Common myeloid progenitor, CD34-positive (primary cell): ENCODE measurements at regions not wholly inside any gene's neighbourhood (a gene's known extent, or its start where the extent isn't known, plus 50 kb on each side); places are given as distances from the start of the nearest gene placed in this dataset.
"Not testable (repeated sequence)": the region's sequence is repeated elsewhere in the genome, so short reads cannot be mapped to it uniquely, and the experiment has no call there.

Source experiments
- CTCF ChIA-PET: fragments of 350-600 bp; sonication (Branson Sonifier 250); formaldehyde crosslinking; loops from one replicate; lab custom pipeline; 2021; ENCODE audit warnings: antibody characterized with exemption; lab: Charles Lee
- POLR2A ChIA-PET: fragments of 350-600 bp; sonication (Branson Sonifier 250); formaldehyde crosslinking; loops from one replicate; lab custom pipeline; 2021; ENCODE audit warnings: antibody characterized with exemption; lab: Charles Lee
- DNase-seq, 3 donors: peaks; one replicate each; pipeline versions ENCODE4 v3.0.0 to v3.0.0-alpha.2; 2013
- H3K27ac ChIP-seq, 2 experiments: 1 replicate in 1 of 2; 2 replicates in 1 of 2; pipeline ENCODE4 v1.7.0; 2013; ENCODE audit warnings: inconsistent platforms in 2 of 2, low read length in 2 of 2, mild to moderate bottlenecking in 2 of 2, low read depth in 1 of 2, moderate library complexity in 1 of 2; ENCODE audit not compliant: severe bottlenecking in 2 of 2, insufficient read depth in 1 of 2, poor library complexity in 1 of 2
- H3K27me3 ChIP-seq, 5 experiments: replicated peaks in 2 of 5; 1 replicate in 3 of 5; 2 replicates in 2 of 5; pipeline versions ENCODE4 v1.6.1 to v1.7.0; 2013; ENCODE audit warnings: low read length in 4 of 5, mild to moderate bottlenecking in 2 of 5, moderate library complexity in 2 of 5, inconsistent platforms in 1 of 5; ENCODE audit not compliant: insufficient read depth in 5 of 5, control insufficient read depth in 4 of 5
- H3K36me3 ChIP-seq, 4 experiments: 1 replicate in 2 of 4; 2 replicates in 2 of 4; pipeline versions ENCODE4 v1.6.1 to v1.7.0; 2013; ENCODE audit warnings: low read length in 3 of 4, control low read depth in 1 of 4, mild to moderate bottlenecking in 1 of 4; ENCODE audit not compliant: control insufficient read depth in 4 of 4, insufficient read depth in 4 of 4
- H3K4me1 ChIP-seq, 4 experiments: 1 replicate in 3 of 4; 2 replicates in 1 of 4; pipeline versions ENCODE4 v1.6.1 to v1.7.1; 2013; ENCODE audit warnings: low read length in 3 of 4, mild to moderate bottlenecking in 3 of 4, control low read depth in 1 of 4, inconsistent platforms in 1 of 4, moderate library complexity in 1 of 4; ENCODE audit not compliant: control insufficient read depth in 4 of 4, insufficient read depth in 4 of 4; ENCODE audit errors: control extremely low read depth in 1 of 4
- H3K4me3 ChIP-seq, 7 experiments: 1 replicate in 4 of 7; 2 replicates in 3 of 7; pipeline versions ENCODE4 v1.5.1 to v1.7.0; 2013; ENCODE audit warnings: mild to moderate bottlenecking in 7 of 7, low read length in 6 of 7, moderate library complexity in 6 of 7, inconsistent platforms in 2 of 7, low read depth in 2 of 7, control low read depth in 1 of 7; ENCODE audit not compliant: insufficient read depth in 4 of 7, control insufficient read depth in 1 of 7; ENCODE audit errors: extremely low read depth in 1 of 7
- H3K9me3 ChIP-seq, 5 experiments: 1 replicate in 4 of 5; 2 replicates in 1 of 5; pipeline versions ENCODE4 v1.6.1 to v1.7.1; 2013; ENCODE audit warnings: low read length in 4 of 5, mild to moderate bottlenecking in 2 of 5, inconsistent platforms in 1 of 5, low read depth in 1 of 5, moderate library complexity in 1 of 5; ENCODE audit not compliant: control insufficient read depth in 4 of 5, insufficient read depth in 2 of 5; ENCODE audit errors: control extremely low read depth in 1 of 5
- WGBS: methylation state at CpG from one replicate; pipeline ENCODE4 v1.1.5; 2013; ENCODE audit not compliant: insufficient coverage; 5-methylcytosine and 5-hydroxymethylcytosine counted together

DNA sequence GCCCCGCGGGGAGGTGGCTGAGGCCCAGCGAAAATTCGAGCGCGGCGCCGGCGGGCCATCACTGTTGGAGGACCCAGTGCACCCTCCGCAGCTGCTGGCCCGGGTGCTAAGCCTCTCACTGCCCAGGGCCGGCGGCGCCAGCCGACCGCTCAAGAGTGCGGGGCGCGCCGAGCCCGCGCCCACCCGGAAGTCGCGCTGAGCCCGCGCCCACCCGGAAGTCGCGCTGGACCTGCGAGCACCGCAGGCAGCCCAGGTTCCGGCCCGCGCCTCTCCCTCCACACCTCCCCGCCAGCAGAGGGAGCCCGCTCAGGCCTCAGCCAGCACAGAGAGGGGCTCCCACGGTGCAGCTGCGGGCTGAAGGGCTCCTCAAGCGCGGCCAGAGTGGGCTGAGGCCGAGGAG lies 165.5 kb upstream of the BDP1 start:
- H3K27ac ChIP-seq, CTCF ChIA-PET, POLR2A ChIA-PET, H3K27me3 ChIP-seq, H3K36me3 ChIP-seq, H3K4me1 ChIP-seq, H3K9me3 ChIP-seq, DNase-seq: not testable (repeated sequence)
- WGBS, result no CpG with 5 or more reads among the region's 42 CpGs
- H3K4me3 ChIP-seq, result peak overlapping the region in 1 of 7 experiments; percentile 23

DNA sequence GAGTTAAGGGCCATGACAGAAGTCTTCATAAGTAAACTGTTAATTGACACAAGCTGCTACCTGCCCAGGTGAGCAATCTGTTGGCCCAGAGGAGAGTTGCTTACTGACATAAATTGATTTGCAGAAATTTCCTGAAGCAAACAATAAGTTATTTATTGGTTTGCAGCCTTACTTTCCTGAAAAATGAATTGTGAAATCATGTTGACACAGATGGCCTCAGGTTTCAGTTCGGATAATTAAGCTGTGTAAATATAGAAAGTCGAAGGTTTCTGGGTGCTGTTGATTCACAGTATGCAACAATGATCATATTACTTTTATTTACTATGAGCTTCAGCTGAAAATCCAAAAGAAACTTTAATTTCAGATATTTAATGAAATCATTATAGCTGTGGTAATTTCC lies 164.5 kb upstream of the BDP1 start:
- POLR2A ChIA-PET, result interaction anchor here (0.6 kb wide), 1 partner anchor 204 kb away, joined by 4 read pairs; no protein-coding TSS in a partner anchor
- H3K36me3 ChIP-seq, DNase-seq, H3K4me3 ChIP-seq, H3K27me3 ChIP-seq, H3K27ac ChIP-seq, CTCF ChIA-PET, H3K4me1 ChIP-seq, H3K9me3 ChIP-seq: not testable (repeated sequence)
- no CpG with 5 or more reads among the region's 2 CpGs for WGBS
